ENCODE measurements at regions not wholly inside any gene's neighbourhood (a gene's known extent, or its start where the extent isn't known, plus 50 kb on each side); places are given as distances from the start of the nearest gene placed in this dataset.
A peak's percentile ranks its signal among the peaks of the same experiment; 100 is the strongest.

- TF ChIP-seq USF1 (IDR thresholded peaks at IDR 0.05; ENCODE audit: borderline replicate concordance, low read depth): no peak
- TF ChIP-seq SMC3 (IDR thresholded peaks at IDR 0.05; ENCODE audit: low read depth, low read length): no peak
These were observed 859.3 kb upstream of the LCORL start (continued) for GRCh38 chr4:18880871-18881270.

GRCh38 chr4:18878561-18878960 is 857.0 kb upstream of the LCORL start:
- no peak for DNase-seq
- H3K4me3 ChIP-seq (ENCODE audit: low read depth in 2 of 2, low read length in 1 of 2): no peak overlapping the region
- H3K9me3 ChIP-seq: no peaks in the 10 kb centered on the region
- H3K27ac ChIP-seq (ENCODE audit: low read depth in 2 of 2, low read length in 1 of 2): no peak overlapping the region
- no peak overlapping the region for H2AFZ ChIP-seq (ENCODE audit: low read depth)
- H3F3A ChIP-seq (replicated peaks; ENCODE audit: insufficient read depth): no peaks in the 10 kb centered on the region
- no peak overlapping the region for H3K4me2 ChIP-seq
- no peaks in the 10 kb centered on the region for H4K20me1 ChIP-seq (ENCODE audit: insufficient read depth)
- H3K36me3 ChIP-seq (replicated peaks in 1 of 2; ENCODE audit: control insufficient read depth in 1 of 2, insufficient read depth in 2 of 2, low read length in 1 of 2): no peaks in the 10 kb centered on the region
- H3K4me1 ChIP-seq (ENCODE audit: control insufficient read depth in 1 of 2, insufficient read depth in 2 of 2, low read depth in 1 of 2, low read length in 1 of 2): peaks cover 0 to 5% of the 10 kb centered on the region in 2 experiments; a peak in 1 of 4 replicates
- ChIA-PET CTCF (interaction anchor here (1.5 kb wide), 1 partner anchor 19 kb away, joined by 3 read pairs; no protein-coding TSS in a partner anchor), POLR2A (no interaction called here)
- no peaks in the 10 kb centered on the region for H3K27me3 ChIP-seq (ENCODE audit: insufficient read depth)
- no peak overlapping the region for H3K9ac ChIP-seq
- no peaks in the 10 kb centered on the region for H3K79me2 ChIP-seq (ENCODE audit: insufficient read depth)
- WGBS (ENCODE audit: low lambda C conversion rate): 4% methylated on average over 1 of the region's 1 CpG
- TF ChIP-seq JUND (IDR thresholded peaks at IDR 0.05) (no peak), CHD2 (IDR thresholded peaks at IDR 0.05; ENCODE audit: low read length, partially characterized antibody) (no peak), GATA2 (CRISPR knock-in tag; IDR thresholded peaks at IDR 0.05) (no peak), EP300 (IDR thresholded peaks at IDR 0.05; ENCODE audit: borderline replicate concordance in 1 of 2, low read depth in 1 of 2, low read length in 1 of 2) (no peak), RXRA (IDR thresholded peaks at IDR 0.05; ENCODE audit: borderline replicate concordance, low read depth) (no peak), POLR2AphosphoS5 (IDR thresholded peaks at IDR 0.05; ENCODE audit: low read depth, low read length) (no peak), NFIC (IDR thresholded peaks at IDR 0.05; ENCODE audit: borderline replicate concordance) (no peak), FOXJ3 (CRISPR knock-in tag; IDR thresholded peaks at IDR 0.05) (no peak), EZH2phosphoT487 (IDR thresholded peaks at IDR 0.05; ENCODE audit: borderline replicate concordance, low read depth) (no peak), TEAD4 (IDR thresholded peaks at IDR 0.05; ENCODE audit: borderline replicate concordance, insufficient read depth) (no peak), MXI1 (IDR thresholded peaks at IDR 0.05; ENCODE audit: low read depth, low read length) (no peak), RFX5 (IDR thresholded peaks at IDR 0.05; ENCODE audit: low read length) (no peak)
- H3K9me2 ChIP-seq: no peaks in the 10 kb centered on the region

- H3K9ac ChIP-seq: no peak overlapping the region
- H2AFZ ChIP-seq (ENCODE audit: low read depth): no peak overlapping the region
- H3K79me2 ChIP-seq (ENCODE audit: insufficient read depth): no peaks in the 10 kb centered on the region
- H3K36me3 ChIP-seq (replicated peaks in 1 of 2; ENCODE audit: control insufficient read depth in 1 of 2, insufficient read depth in 2 of 2, low read length in 1 of 2): no peaks in the 10 kb centered on the region
- H3K4me3 ChIP-seq (ENCODE audit: low read depth in 2 of 2, low read length in 1 of 2): no peak overlapping the region
- no peaks in the 10 kb centered on the region for H3K9me3 ChIP-seq
- H3K27ac ChIP-seq (ENCODE audit: low read depth in 2 of 2, low read length in 1 of 2): peak overlapping the region in 1 of 2 experiments; percentile 62; a peak in 2 of 4 replicates
- CTCF ChIA-PET: interaction anchor here (1.1 to 1.3 kb wide), 2 partner anchors 11 to 143 kb away, joined by 3 to 4 read pairs; no protein-coding TSS in a partner anchor
- TF ChIP-seq NRF1 (IDR thresholded peaks at IDR 0.05; ENCODE audit: low read depth, low read length) (no peak), USF1 (IDR thresholded peaks at IDR 0.05; ENCODE audit: borderline replicate concordance, low read depth) (no peak), MXI1 (IDR thresholded peaks at IDR 0.05; ENCODE audit: low read depth, low read length) (peak; percentile 33; the same call in 1 of the 2 replicates), EP300 (IDR thresholded peaks at IDR 0.05; ENCODE audit: borderline replicate concordance in 1 of 2, low read depth in 1 of 2, low read length in 1 of 2) (peak in 1 of 2 experiments; percentile 39; a peak in 1 of 4 replicates), FOXJ3 (CRISPR knock-in tag; IDR thresholded peaks at IDR 0.05) (no peak)
- H3K9me2 ChIP-seq: no peaks in the 10 kb centered on the region
- no peak overlapping the region for H3K4me2 ChIP-seq
- 0% methylated on average over 1 of the region's 1 CpG for WGBS (ENCODE audit: low lambda C conversion rate)
- H3K4me1 ChIP-seq (ENCODE audit: control insufficient read depth in 1 of 2, insufficient read depth in 2 of 2, low read depth in 1 of 2, low read length in 1 of 2): peaks cover 0 to 3% of the 10 kb centered on the region in 2 experiments; a peak in 2 of 4 replicates
- H4K20me1 ChIP-seq (ENCODE audit: insufficient read depth): no peaks in the 10 kb centered on the region
- POLR2A ChIA-PET: no interaction called here
- no peaks in the 10 kb centered on the region for H3F3A ChIP-seq (replicated peaks; ENCODE audit: insufficient read depth)
- peak; percentile 9 for DNase-seq
- no peaks in the 10 kb centered on the region for H3K27me3 ChIP-seq (ENCODE audit: insufficient read depth)
These were observed 847.6 kb upstream of the LCORL start for GRCh38 chr4:18869166-18869565.

Measured in SK-N-SH (cell line).